ENCODE measurements at regions not wholly inside any gene's neighbourhood (a gene's known extent, or its start where the extent isn't known, plus 50 kb on each side); places are given as distances from the start of the nearest gene placed in this dataset.

- TF ChIP-seq CTCF (IDR thresholded peaks at IDR 0.05) = no peak
- intact Hi-C loops (cut with DNase I; ENCODE audit: low total_unique reads) = no loop called here
- no peak overlapping the region for H3K27ac ChIP-seq
Observed at GRCh38 chr20:11188843-11189603, 515.2 kb upstream of the JAG1 start.

DNA sequence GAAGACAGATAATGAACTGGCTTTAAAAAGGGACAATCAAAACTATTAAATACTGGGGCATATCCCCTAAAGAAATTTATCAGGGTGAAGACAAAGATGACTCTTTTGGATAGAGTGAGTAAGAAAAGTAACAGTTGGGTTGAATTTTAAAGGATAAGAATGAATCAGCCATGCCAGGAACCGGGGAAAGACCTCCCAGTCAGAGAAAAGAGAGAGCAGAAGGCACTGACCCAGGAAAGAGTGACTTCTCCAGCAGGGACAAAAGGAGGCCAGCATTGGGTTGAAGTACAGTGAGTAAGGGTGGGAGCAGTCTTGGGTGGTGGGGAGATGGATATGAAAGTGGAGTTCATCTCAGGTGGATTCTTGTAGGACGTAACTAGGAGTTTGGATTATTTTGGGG lies 516.9 kb upstream of the JAG1 start:
- Histone ChIP-seq H3K36me3 (no peaks in the 10 kb centered on the region), H3K9me3 (no peaks in the 10 kb centered on the region), H3K4me3 (no peak overlapping the region), H3K27ac (no peak overlapping the region), H3K27me3 (no peaks in the 10 kb centered on the region), H3K4me1 (no peaks in the 10 kb centered on the region)
- no peak for TF ChIP-seq CTCF (IDR thresholded peaks at IDR 0.05)
- intact Hi-C loops (cut with DNase I; ENCODE audit: low total_unique reads) = no loop called here
- DNase-seq = no peak

More at GRCh38 chr20:11188843-11189603, 515.2 kb upstream of the JAG1 start:
- no peaks in the 10 kb centered on the region for H3K9me3 ChIP-seq
- no peaks in the 10 kb centered on the region for H3K27me3 ChIP-seq
- H3K36me3 ChIP-seq = no peaks in the 10 kb centered on the region
- no peaks in the 10 kb centered on the region for H3K4me1 ChIP-seq
- no peak for DNase-seq
- H3K4me3 ChIP-seq = no peak overlapping the region

DNA sequence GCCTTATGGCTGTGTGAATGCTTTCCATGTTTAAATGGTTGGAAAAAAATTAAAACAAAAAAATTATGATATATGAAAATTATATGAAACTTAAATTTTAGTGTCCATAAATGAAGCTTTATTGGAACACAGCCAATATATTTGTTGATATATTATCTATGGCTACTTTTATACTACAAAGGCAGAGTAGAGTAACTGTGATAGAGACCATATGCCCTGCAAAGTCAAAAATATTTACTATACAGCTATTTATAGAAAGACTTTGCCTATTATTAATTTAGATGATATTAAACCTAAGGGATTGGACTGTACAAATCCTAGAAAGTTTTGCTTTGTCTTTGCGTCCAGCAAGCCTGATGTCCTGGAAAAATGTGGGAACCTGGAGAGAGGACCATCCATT lies 518.3 kb upstream of the JAG1 start:
- Histone ChIP-seq H3K27me3 (no peaks in the 10 kb centered on the region), H3K4me1 (no peaks in the 10 kb centered on the region), H3K36me3 (no peaks in the 10 kb centered on the region), H3K9me3 (no peaks in the 10 kb centered on the region), H3K4me3 (no peak overlapping the region), H3K27ac (no peak overlapping the region)
- no peak for DNase-seq
- intact Hi-C loops (cut with DNase I; ENCODE audit: low total_unique reads) = no loop called here
- no peak for TF ChIP-seq CTCF (IDR thresholded peaks at IDR 0.05)

DNA sequence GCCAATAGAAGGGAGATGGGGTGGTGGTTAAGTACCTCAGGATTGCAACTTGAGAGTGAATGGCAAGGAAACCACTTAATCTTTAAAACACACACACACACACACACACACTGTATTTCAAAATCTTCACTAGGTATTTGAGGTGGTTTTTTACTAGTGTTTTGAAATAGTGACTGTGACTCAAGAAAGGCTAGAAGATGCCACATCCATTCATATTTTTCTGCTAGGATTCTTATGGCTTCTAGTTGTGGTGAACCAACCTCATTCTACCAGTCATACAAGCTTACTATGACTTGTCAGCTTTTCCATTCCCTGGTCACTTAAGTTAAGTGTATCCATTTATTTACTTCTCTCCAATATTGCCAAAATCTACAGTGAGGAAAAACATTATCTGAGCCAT lies 519.4 kb upstream of the JAG1 start:
- intact Hi-C loops (cut with DNase I; ENCODE audit: low total_unique reads) = no loop called here
- DNase-seq = no peak

DNA sequence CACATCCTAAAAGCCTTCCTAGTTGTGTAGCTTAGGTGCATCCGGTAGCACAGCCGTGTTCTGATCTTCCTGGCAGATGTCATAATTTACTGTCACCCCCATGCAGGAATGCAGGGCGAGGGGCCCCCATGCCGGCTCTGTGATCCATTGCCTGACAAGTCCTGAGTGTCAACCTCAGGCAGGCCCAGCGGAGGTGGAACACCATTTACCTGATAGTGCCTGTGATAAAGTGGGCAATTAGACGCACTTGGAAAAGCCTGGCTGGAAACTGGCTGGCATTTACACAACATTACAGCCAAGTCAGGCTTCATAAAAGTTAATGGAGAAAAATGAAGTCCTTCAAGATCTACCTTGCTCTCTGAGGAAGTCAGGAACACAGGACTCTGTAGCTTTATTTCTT lies 521.4 kb upstream of the JAG1 start:
- no peak for DNase-seq
- H3K36me3 ChIP-seq = no peaks in the 10 kb centered on the region
- H3K9me3 ChIP-seq = no peaks in the 10 kb centered on the region
- H3K4me1 ChIP-seq = no peaks in the 10 kb centered on the region
- H3K4me3 ChIP-seq = no peak overlapping the region
- intact Hi-C loops (cut with DNase I; ENCODE audit: low total_unique reads) = no loop called here
- no peak for TF ChIP-seq CTCF (IDR thresholded peaks at IDR 0.05)
- H3K27me3 ChIP-seq = no peaks in the 10 kb centered on the region
- H3K27ac ChIP-seq = no peak overlapping the region

More for the DNA sequence above, 519.4 kb upstream of the JAG1 start:
- TF ChIP-seq CTCF (IDR thresholded peaks at IDR 0.05) = no peak
- Histone ChIP-seq H3K27me3 (no peaks in the 10 kb centered on the region), H3K9me3 (no peaks in the 10 kb centered on the region), H3K27ac (no peak overlapping the region), H3K4me1 (no peaks in the 10 kb centered on the region), H3K36me3 (no peaks in the 10 kb centered on the region), H3K4me3 (no peak overlapping the region)

Measured in tibial artery (tissue), 4 donors.